IMR-90 (cell line): ENCODE measurements at regions not wholly inside any gene's neighbourhood (a gene's known extent, or its start where the extent isn't known, plus 50 kb on each side); places are given as distances from the start of the nearest gene placed in this dataset.

Experiments
- ATAC-seq: fragments of 200-7000 bp; cut with Tn5 transposase; 2 replicates; pipeline ENCODE4 v1.9.1; 2020; ENCODE audit warnings: low read depth, mild to moderate bottlenecking, moderate library complexity
- BruUV-seq: library from RNA; stranded (reverse); fragments of 400-500 nt; replicated peaks from 2 replicates; lab custom pipeline; 2021; lab: Mats Ljungman, UMichigan
- CTCF ChIA-PET: fragments of 300-600 bp; formaldehyde crosslinking; extraction: SDS; loops from one replicate; lab custom pipeline; 2021; ENCODE audit warnings: antibody characterized with exemption; lab: Yijun Ruan, JAX
- POLR2A ChIA-PET: fragments of 300-600 bp; sonication (Branson Sonifier 250); formaldehyde crosslinking; loops from one replicate; lab custom pipeline; 2022; ENCODE audit warnings: antibody characterized with exemption; ENCODE audit not compliant: unreplicated experiment; lab: Charles Lee
- DNase-seq: peaks from one replicate; pipeline ENCODE4 v3.0.0; 2013
- H2AFZ ChIP-seq: replicated peaks from 2 replicates; pipeline ENCODE3; 2013; ENCODE audit warnings: low read length, mild to moderate bottlenecking; ENCODE audit not compliant: poor library complexity
- H2AK5ac ChIP-seq: 2 replicates; pipeline ENCODE4 v1.6.1; 2013; ENCODE audit warnings: low read depth, low read length, inconsistent platforms
- H2AK9ac ChIP-seq: replicated peaks from 2 replicates; pipeline ENCODE3; 2013; ENCODE audit warnings: mild to moderate bottlenecking, low read depth, low read length, moderate library complexity; ENCODE audit not compliant: poor library complexity
- H2BK120ac ChIP-seq: 2 replicates; pipeline ENCODE4 v1.6.1; 2013; ENCODE audit warnings: low read depth, low read length, inconsistent platforms
- H2BK15ac ChIP-seq: 3 replicates; pipeline ENCODE4 v1.6.1; 2013; ENCODE audit warnings: low read depth, low read length, inconsistent platforms
- H2BK20ac ChIP-seq: 2 replicates; pipeline ENCODE4 v1.6.1; 2013; ENCODE audit warnings: low read depth, mild to moderate bottlenecking, inconsistent platforms, low read length, moderate library complexity
- H2BK5ac ChIP-seq: 2 replicates; pipeline ENCODE4 v1.6.1; 2013; ENCODE audit warnings: mild to moderate bottlenecking, low read depth, low read length, inconsistent platforms; ENCODE audit not compliant: poor library complexity, severe bottlenecking
- H3K14ac ChIP-seq: replicated peaks from 2 replicates; pipeline ENCODE4 v1.6.1; 2013; ENCODE audit warnings: low read depth, low read length, inconsistent platforms
- H3K18ac ChIP-seq: 2 replicates; pipeline ENCODE4 v1.6.1; 2013; ENCODE audit warnings: low read depth, low read length, control low read depth
- H3K23ac ChIP-seq: 2 replicates; pipeline ENCODE4 v1.6.1; 2013; ENCODE audit warnings: low read depth, low read length, inconsistent platforms
- H3K27ac ChIP-seq: 2 replicates; pipeline ENCODE4 v1.5.1; 2013; ENCODE audit warnings: mild to moderate bottlenecking, control low read depth, low read length; ENCODE audit not compliant: insufficient read depth
- H3K27me3 ChIP-seq: 2 replicates; pipeline ENCODE4 v1.6.1; 2013; ENCODE audit warnings: low read length; ENCODE audit not compliant: control insufficient read depth, insufficient read depth
- H3K36me3 ChIP-seq: 2 replicates; pipeline ENCODE4 v1.6.1; 2013; ENCODE audit warnings: low read length, mixed read lengths; ENCODE audit not compliant: control insufficient read depth, insufficient read depth
- H3K4ac ChIP-seq: 2 replicates; pipeline ENCODE4 v1.6.1; 2013; ENCODE audit warnings: low read depth, low read length, inconsistent platforms
- H3K4me1 ChIP-seq: 2 replicates; pipeline ENCODE4 v1.6.1; 2013; ENCODE audit warnings: low read length, mixed read lengths; ENCODE audit not compliant: control insufficient read depth, insufficient read depth
- H3K4me2 ChIP-seq: 2 replicates; pipeline ENCODE4 v1.6.1; 2013; ENCODE audit warnings: low read depth, mild to moderate bottlenecking, control low read depth, low read length, moderate library complexity
- H3K4me3 ChIP-seq: 2 replicates; pipeline ENCODE4 v1.5.1; 2013; ENCODE audit warnings: low read depth, mild to moderate bottlenecking, control low read depth, low read length, moderate library complexity; ENCODE audit not compliant: insufficient read depth
- H3K56ac ChIP-seq: 2 replicates; pipeline ENCODE4 v1.6.1; 2013; ENCODE audit warnings: low read length, inconsistent platforms; ENCODE audit not compliant: insufficient read depth; ENCODE audit errors: extremely low read depth
- H3K79me1 ChIP-seq, 2 experiments: 2 replicates each; pipeline ENCODE4 v1.6.1; 2013; ENCODE audit warnings: low read length in 2 of 2, inconsistent platforms in 1 of 2, low read depth in 1 of 2
- H3K9ac ChIP-seq: 2 replicates; pipeline ENCODE4 v1.6.1; 2013; ENCODE audit warnings: low read depth, low read length, control low read depth
- H3K9me1 ChIP-seq: 2 replicates; pipeline ENCODE4 v1.6.1; 2013; ENCODE audit warnings: low read length, inconsistent platforms; ENCODE audit not compliant: insufficient read depth
- H3K9me3 ChIP-seq: 2 replicates; pipeline ENCODE4 v1.6.1; 2013; ENCODE audit warnings: low read length; ENCODE audit not compliant: control insufficient read depth, insufficient read depth
- H4K20me1 ChIP-seq: 2 replicates; pipeline ENCODE4 v1.6.1; 2013; ENCODE audit warnings: low read length, inconsistent platforms; ENCODE audit not compliant: insufficient read depth
- H4K5ac ChIP-seq: 2 replicates; pipeline ENCODE4 v1.6.1; 2013; ENCODE audit warnings: mild to moderate bottlenecking, low read depth, low read length, control low read depth
- H4K8ac ChIP-seq, 2 experiments: 2 replicates each; pipeline ENCODE4 v1.6.1; 2013; ENCODE audit warnings: low read depth in 2 of 2, low read length in 2 of 2, control low read depth in 1 of 2, inconsistent platforms in 1 of 2
- H4K91ac ChIP-seq: 2 replicates; pipeline ENCODE4 v1.6.1; 2013; ENCODE audit warnings: low read depth, low read length, inconsistent platforms; ENCODE audit not compliant: insufficient read depth
- RAD21 ChIP-seq: IDR thresholded peaks from 2 replicates; pipeline ENCODE4 v1.6.1; 2012; ENCODE audit warnings: low read length, improper control_type of control experiment
- WGBS, 2 experiments: methylation state at CpG; one replicate each; pipeline versions ENCODE4 v1.1.5 to v1.1.7; 2013; ENCODE audit warnings: missing lambda C conversion rate in 2 of 2; ENCODE audit not compliant: insufficient read length in 1 of 2; ENCODE audit errors: extremely low coverage in 2 of 2; 5-methylcytosine and 5-hydroxymethylcytosine counted together
- dilution Hi-C: fragments of 300-500 bp; cut with HindIII; formaldehyde crosslinking; loops from one replicate; pipeline ENCODE4 v1.14.3; 2018; ENCODE audit warnings: low sequenced_read_pairs; ENCODE audit not compliant: unreplicated experiment
- in situ Hi-C: fragments of 300-500 bp; cut with MboI; formaldehyde crosslinking; loops from 3 replicates; pipeline ENCODE4 v1.14.3; 2019; ENCODE audit warnings: low sequenced_read_pairs, inconsistent platforms, mixed read lengths
- intact Hi-C: fragments of 100-400 bp; cut with micrococcal nuclease; formaldehyde crosslinking; loops from 2 replicates; pipeline ENCODE4 v1.10.0; 2022

DNA sequence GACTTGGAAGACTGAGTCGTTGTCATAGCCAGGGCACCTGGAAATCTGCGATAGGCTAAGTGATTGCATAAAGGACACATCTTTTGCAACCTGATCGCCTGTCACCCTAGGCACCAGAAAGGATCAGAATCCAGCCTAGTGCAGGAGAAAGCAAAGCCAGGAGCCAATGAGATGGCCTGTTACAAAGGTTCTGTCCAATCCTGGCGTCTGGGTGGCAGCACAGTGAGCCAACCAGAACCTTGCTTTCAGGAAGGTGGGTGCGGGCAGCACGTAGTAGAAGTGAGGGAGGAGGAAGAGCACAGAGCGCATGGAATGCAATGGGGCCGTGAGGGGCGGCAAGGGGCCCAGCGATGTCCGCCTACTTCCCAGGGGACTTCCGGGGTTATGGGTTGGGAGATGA lies 120.4 kb upstream of the GGTLC1 start:
- Histone ChIP-seq H3K79me1 (no peaks in the 10 kb centered on the region), H3K4ac (no peak overlapping the region), H2BK15ac (no peak overlapping the region), H3K36me3 (no peaks in the 10 kb centered on the region), H3K4me3 (no peak overlapping the region), H3K9ac (no peak overlapping the region), H3K18ac (no peak overlapping the region), H3K23ac (no peak overlapping the region), H2BK20ac (no peak overlapping the region), H3K4me2 (no peak overlapping the region), H4K20me1 (no peaks in the 10 kb centered on the region), H3K56ac (no peak overlapping the region), H3K9me1 (no peaks in the 10 kb centered on the region), H3K27me3 (no peaks in the 10 kb centered on the region; the same call in 1 of the 2 replicates), H2BK5ac (no peak overlapping the region), H2AK5ac (no peak overlapping the region), H4K91ac (no peak overlapping the region), H3K9me3 (no peaks in the 10 kb centered on the region), H2AK9ac (no peak overlapping the region), H2BK120ac (no peak overlapping the region), H2AFZ (no peak overlapping the region), H3K4me1 (no peaks in the 10 kb centered on the region), H4K5ac (no peak overlapping the region), H3K14ac (no peak overlapping the region), H3K27ac (no peak overlapping the region), H4K8ac (no peak overlapping the region)
- WGBS, 2 experiments: 29% methylated on average over 1 of the region's 12 CpGs; no CpG with 5 or more reads in 1 of the 2 experiments
- POLR2A ChIA-PET: no interaction called here
- TF ChIP-seq RAD21: no peak
- no peak for DNase-seq
- CTCF ChIA-PET: no interaction called here
- in situ Hi-C loops (no loop called here), intact Hi-C loops (no loop called here), dilution Hi-C loops (no loop called here)
- ATAC-seq: no peak
- no TSS peak for BruUV-seq
